CD4-positive, alpha-beta memory T cell (primary cell): ENCODE measurements at regions not wholly inside any gene's neighbourhood (a gene's known extent, or its start where the extent isn't known, plus 50 kb on each side); places are given as distances from the start of the nearest gene placed in this dataset.

Experiments
- CTCF ChIA-PET: fragments of 350-600 bp; sonication (Branson Sonifier 250); formaldehyde crosslinking; loops from one replicate; lab custom pipeline; 2021; ENCODE audit warnings: inconsistent platforms; ENCODE audit not compliant: partially characterized antibody; lab: Charles Lee
- POLR2A ChIA-PET: fragments of 350-600 bp; sonication (Branson Sonifier 250); formaldehyde crosslinking; loops from one replicate; lab custom pipeline; 2021; ENCODE audit not compliant: partially characterized antibody; lab: Charles Lee
- DNase-seq, 5 donors: peaks; one replicate each; pipeline versions ENCODE4 v3.0.0 to v3.0.0-alpha.2; 2020 to 2022; ENCODE audit warnings: mixed read lengths in 1 of 5
- H3K27ac ChIP-seq: one replicate; pipeline ENCODE4 v1.7.0; 2013; ENCODE audit warnings: low read depth, low read length
- H3K27me3 ChIP-seq: 2 replicates; pipeline ENCODE4 v1.7.0; 2013; ENCODE audit warnings: mild to moderate bottlenecking, low read length, moderate library complexity; ENCODE audit not compliant: insufficient read depth
- H3K36me3 ChIP-seq: 2 replicates; pipeline ENCODE4 v1.7.0; 2013; ENCODE audit warnings: mild to moderate bottlenecking, low read length, moderate library complexity; ENCODE audit not compliant: insufficient read depth
- H3K4me1 ChIP-seq: 2 replicates; pipeline ENCODE4 v1.7.0; 2013; ENCODE audit warnings: mild to moderate bottlenecking, low read length, moderate library complexity; ENCODE audit not compliant: insufficient read depth
- H3K4me3 ChIP-seq, 2 donors: one replicate each; pipeline ENCODE4 v1.7.0; 2013; ENCODE audit warnings: low read length in 2 of 2, mild to moderate bottlenecking in 1 of 2
- H3K9me3 ChIP-seq, 2 donors: one replicate each; pipeline ENCODE4 v1.7.0; 2013; ENCODE audit warnings: low read length in 2 of 2, control low read depth in 1 of 2; ENCODE audit not compliant: control insufficient read depth in 1 of 2
- H3K27ac Mint-ChIP-seq, 7 donors: one replicate each; pipeline ENCODE4 v1.8.0; 2020 to 2021; ENCODE audit warnings: mixed read lengths in 7 of 7, mild to moderate bottlenecking in 6 of 7, inconsistent platforms in 3 of 7, moderate library complexity in 3 of 7
- H3K27me3 Mint-ChIP-seq, 2 donors: one replicate each; pipeline ENCODE4 v1.8.0; 2020 to 2021; ENCODE audit warnings: mixed read lengths in 2 of 2
- H3K36me3 Mint-ChIP-seq, 2 donors: one replicate each; pipeline ENCODE4 v1.8.0; 2020 to 2021; ENCODE audit warnings: mixed read lengths in 2 of 2, inconsistent platforms in 1 of 2, mild to moderate bottlenecking in 1 of 2
- H3K4me1 Mint-ChIP-seq, 4 donors: one replicate each; pipeline ENCODE4 v1.8.0; 2020 to 2021; ENCODE audit warnings: mixed read lengths in 4 of 4, mild to moderate bottlenecking in 1 of 4
- H3K4me3 Mint-ChIP-seq, 8 donors: one replicate each; pipeline ENCODE4 v1.8.0; 2020 to 2021; ENCODE audit warnings: mixed read lengths in 8 of 8, mild to moderate bottlenecking in 7 of 8, moderate library complexity in 6 of 8, inconsistent platforms in 3 of 8
- H3K9me3 Mint-ChIP-seq, 8 donors: one replicate each; pipeline ENCODE4 v1.8.0; 2020 to 2021; ENCODE audit warnings: mixed read lengths in 8 of 8, mild to moderate bottlenecking in 5 of 8, inconsistent platforms in 3 of 8, moderate library complexity in 1 of 8
- intact Hi-C: fragments of 100-400 bp; cut with micrococcal nuclease; formaldehyde crosslinking; loops from one replicate; pipeline ENCODE4 v1.15.1; 2023

DNA sequence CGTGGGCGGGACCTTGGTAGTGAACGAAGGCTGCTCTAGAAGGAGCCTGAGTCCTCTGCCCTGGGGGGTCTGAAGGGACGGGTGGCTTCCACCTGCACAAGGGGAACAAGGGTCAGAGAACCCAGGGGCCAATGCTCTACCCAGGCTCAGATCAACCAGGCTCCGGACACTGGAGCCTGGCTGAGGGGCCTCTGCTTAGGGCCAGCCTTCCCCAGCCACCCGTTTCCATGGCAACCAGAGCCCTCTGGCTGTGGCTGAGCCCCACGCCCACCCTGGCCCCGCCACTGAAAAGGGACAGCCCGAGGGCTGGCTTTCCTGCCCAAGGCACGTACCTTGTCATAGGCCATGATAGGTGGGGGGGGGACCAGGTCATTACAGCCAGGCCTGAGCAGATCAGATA is 724.6 kb downstream of the PTPRU start:
- Mint-ChIP-seq H3K4me1 (no peaks in the 10 kb centered on the region), H3K9me3 (peaks cover 0 to 2% (median 0%) of the 10 kb centered on the region in 8 donors), H3K36me3 (no peaks in the 10 kb centered on the region), H3K27me3 (peaks cover 5 to 19% of the 10 kb centered on the region in 2 donors), H3K27ac (no peak overlapping the region), H3K4me3 (no peak overlapping the region)
- intact Hi-C loops = no loop called here
- H3K4me3 ChIP-seq = no peak overlapping the region
- H3K36me3 ChIP-seq = no peaks in the 10 kb centered on the region
- DNase-seq = no peak
- CTCF ChIA-PET = no interaction called here
- POLR2A ChIA-PET = no interaction called here
- no peaks in the 10 kb centered on the region for H3K9me3 ChIP-seq
- no peak overlapping the region for H3K27ac ChIP-seq
- no peaks in the 10 kb centered on the region for H3K27me3 ChIP-seq
- no peaks in the 10 kb centered on the region for H3K4me1 ChIP-seq

DNA sequence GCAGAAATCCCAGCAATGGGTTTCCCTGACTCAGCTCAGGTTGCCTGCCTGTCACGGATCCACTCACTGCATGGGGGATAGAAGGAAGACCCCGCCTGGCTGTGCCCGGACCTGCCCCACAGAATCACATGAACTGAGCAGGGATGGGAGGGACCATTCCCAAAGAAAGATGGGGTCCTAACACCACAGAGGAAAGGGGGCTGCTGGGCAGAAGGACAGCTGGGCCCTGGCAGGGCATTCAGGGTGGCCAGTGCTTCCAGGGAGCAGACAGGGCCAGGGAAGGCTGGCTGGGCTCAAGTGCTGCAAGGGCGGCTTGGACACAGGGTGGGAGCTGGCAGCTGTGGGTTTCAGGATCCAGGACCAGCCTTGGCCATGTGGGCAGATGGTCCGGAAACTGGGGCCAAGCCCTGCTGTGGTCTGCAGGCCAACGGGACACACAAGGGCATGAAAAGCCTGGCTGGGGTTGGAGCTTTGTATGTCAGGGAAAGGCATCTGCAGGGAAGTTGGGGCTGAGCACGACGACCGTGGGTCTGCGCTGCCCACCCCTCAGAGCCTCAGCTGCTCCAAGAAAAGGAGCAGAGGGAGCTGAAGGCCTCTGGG is 723.9 kb downstream of the PTPRU start:
- H3K27ac Mint-ChIP-seq = no peak overlapping the region
- H3K27me3 ChIP-seq = no peaks in the 10 kb centered on the region
- H3K4me1 ChIP-seq = no peaks in the 10 kb centered on the region
- DNase-seq = no peak
- ChIA-PET POLR2A (no interaction called here), CTCF (no interaction called here)
- intact Hi-C loops = no loop called here
- H3K4me3 ChIP-seq = no peak overlapping the region
- no peaks in the 10 kb centered on the region for H3K4me1 Mint-ChIP-seq
- no peak overlapping the region for H3K27ac ChIP-seq
- no peak overlapping the region for H3K4me3 Mint-ChIP-seq
- no peaks in the 10 kb centered on the region for H3K36me3 Mint-ChIP-seq
- no peaks in the 10 kb centered on the region for H3K36me3 ChIP-seq
- no peaks in the 10 kb centered on the region for H3K9me3 ChIP-seq
- peaks cover 0 to 2% (median 0%) of the 10 kb centered on the region in 8 donors for H3K9me3 Mint-ChIP-seq
- H3K27me3 Mint-ChIP-seq = peaks cover 5 to 17% of the 10 kb centered on the region in 2 donors

DNA sequence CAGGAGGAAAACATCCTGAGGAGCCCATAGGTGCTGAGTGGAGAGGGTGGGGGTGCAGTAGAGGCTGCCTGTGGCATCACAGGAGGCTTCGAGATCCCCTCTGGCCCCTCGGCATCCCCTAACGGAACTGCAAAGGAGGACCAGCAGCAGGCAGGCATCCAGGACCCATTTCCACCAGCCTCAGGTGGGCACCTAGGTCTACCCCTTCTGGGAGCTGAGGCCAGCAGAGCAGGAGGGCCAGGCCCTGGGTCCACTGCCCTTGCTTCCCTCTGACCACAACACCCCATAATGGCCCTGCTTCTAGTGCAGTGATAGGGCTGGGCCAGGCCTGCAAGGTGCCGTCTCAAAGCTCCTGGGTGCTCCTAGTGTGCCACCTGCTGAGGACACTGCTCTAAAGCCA is 723.0 kb downstream of the PTPRU start:
- H3K27me3 ChIP-seq = no peaks in the 10 kb centered on the region
- Mint-ChIP-seq H3K27me3 (peaks cover 5 to 17% of the 10 kb centered on the region in 2 donors), H3K27ac (no peak overlapping the region), H3K9me3 (peaks cover 0 to 2% (median 0%) of the 10 kb centered on the region in 8 donors), H3K4me1 (no peaks in the 10 kb centered on the region), H3K4me3 (no peak overlapping the region), H3K36me3 (no peaks in the 10 kb centered on the region)
- no peak for DNase-seq
- ChIA-PET CTCF (no interaction called here), POLR2A (no interaction called here)
- intact Hi-C loops = no loop called here
- H3K4me3 ChIP-seq = no peak overlapping the region
- H3K36me3 ChIP-seq = no peaks in the 10 kb centered on the region
- H3K9me3 ChIP-seq = no peaks in the 10 kb centered on the region
- no peaks in the 10 kb centered on the region for H3K4me1 ChIP-seq
- H3K27ac ChIP-seq = no peak overlapping the region

DNA sequence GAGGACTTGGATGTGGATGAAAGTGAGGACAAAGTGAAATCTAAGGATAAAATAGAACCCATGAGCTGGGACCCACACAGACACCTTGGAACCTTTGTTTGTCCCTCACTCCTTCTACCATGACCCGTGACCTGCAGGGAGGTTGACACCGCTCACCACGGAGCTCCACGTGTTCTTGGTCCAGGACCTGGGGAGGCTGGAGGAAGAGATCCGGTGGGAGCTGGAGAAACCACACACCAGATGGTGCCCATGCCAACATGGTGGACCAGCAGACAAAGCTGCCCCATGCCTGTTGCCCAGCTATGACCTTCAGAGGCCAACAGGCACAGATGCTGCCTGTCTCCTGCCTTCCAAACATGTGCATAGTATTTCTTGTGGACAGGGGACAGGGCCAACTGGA is 721.9 kb downstream of the PTPRU start:
- H3K4me1 Mint-ChIP-seq = no peaks in the 10 kb centered on the region
- intact Hi-C loops = no loop called here
- H3K27me3 ChIP-seq = no peaks in the 10 kb centered on the region

DNA sequence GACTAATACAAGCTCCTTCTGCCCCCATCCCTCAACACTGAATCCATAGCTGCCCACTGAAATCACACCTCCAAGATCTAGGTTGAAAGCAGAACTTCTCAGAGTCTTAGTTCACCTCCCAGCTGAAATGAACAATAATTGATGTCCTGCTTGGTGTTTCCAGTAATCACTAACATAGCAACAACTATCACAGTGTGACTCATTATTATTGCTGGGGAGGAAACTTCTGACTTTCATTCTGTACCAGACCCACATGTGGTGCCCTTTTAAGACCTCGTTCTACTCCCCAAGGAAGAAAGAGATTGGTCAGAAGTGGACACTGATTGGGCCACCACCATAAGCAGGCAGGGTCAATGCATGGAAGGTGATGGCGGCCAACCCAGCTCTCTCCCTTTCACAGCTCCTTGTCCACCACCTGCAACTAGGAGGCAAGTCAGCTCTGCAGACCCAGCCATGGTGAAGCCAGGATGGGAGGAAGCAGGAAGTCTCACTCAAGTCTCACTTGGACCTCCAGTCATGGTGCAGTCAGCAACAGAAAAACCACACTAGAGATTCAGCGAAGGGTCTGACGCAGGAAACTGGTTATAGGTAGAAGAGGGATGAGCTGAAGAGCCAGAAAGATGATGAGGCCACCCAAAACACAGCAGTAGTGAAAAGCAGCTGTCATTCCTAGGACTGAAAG is 720.2 kb downstream of the PTPRU start:
- no peak overlapping the region for H3K27ac ChIP-seq
- H3K4me3 ChIP-seq = no peak overlapping the region
- Mint-ChIP-seq H3K27ac (no peak overlapping the region), H3K4me1 (no peaks in the 10 kb centered on the region), H3K27me3 (peaks cover 11 to 15% of the 10 kb centered on the region in 2 donors), H3K9me3 (peaks cover 0 to 4% (median 0%) of the 10 kb centered on the region in 8 donors), H3K36me3 (no peaks in the 10 kb centered on the region), H3K4me3 (no peak overlapping the region)
- DNase-seq = no peak
- POLR2A ChIA-PET = no interaction called here
- H3K27me3 ChIP-seq = no peaks in the 10 kb centered on the region
- no peaks in the 10 kb centered on the region for H3K9me3 ChIP-seq
- CTCF ChIA-PET = no interaction called here
- no peaks in the 10 kb centered on the region for H3K4me1 ChIP-seq
- H3K36me3 ChIP-seq = no peaks in the 10 kb centered on the region
- intact Hi-C loops = no loop called here

More for the DNA sequence above, 721.9 kb downstream of the PTPRU start:
- peaks cover 0 to 2% (median 0%) of the 10 kb centered on the region in 8 donors for H3K9me3 Mint-ChIP-seq
- Histone ChIP-seq H3K9me3 (no peaks in the 10 kb centered on the region), H3K4me3 (no peak overlapping the region), H3K36me3 (no peaks in the 10 kb centered on the region), H3K4me1 (no peaks in the 10 kb centered on the region), H3K27ac (no peak overlapping the region)
- ChIA-PET POLR2A (no interaction called here), CTCF (no interaction called here)
- no peak overlapping the region for H3K4me3 Mint-ChIP-seq
- no peak for DNase-seq
- H3K27ac Mint-ChIP-seq = no peak overlapping the region
- no peaks in the 10 kb centered on the region for H3K36me3 Mint-ChIP-seq
- peaks cover 5 to 15% of the 10 kb centered on the region in 2 donors for H3K27me3 Mint-ChIP-seq

DNA sequence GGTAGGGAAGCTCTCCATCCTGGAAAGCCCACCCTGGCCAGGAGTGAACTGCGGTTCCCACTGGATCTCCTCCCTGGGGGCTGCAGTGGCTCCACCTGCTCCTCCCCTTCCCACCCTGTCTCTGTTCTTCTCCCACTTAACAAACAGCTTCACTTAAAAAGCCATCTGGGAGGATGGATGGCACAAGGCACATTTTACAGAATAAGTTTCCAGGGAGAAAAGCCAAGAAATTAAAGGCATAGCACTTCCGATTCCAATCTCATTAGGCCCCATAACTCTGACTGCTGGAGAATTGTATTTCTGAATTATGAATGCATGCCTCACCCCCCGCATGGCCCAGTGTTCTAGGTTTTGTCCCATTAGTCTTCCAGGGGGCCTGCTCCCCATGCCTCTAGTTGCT is 718.3 kb downstream of the PTPRU start:
- Mint-ChIP-seq H3K36me3 (no peaks in the 10 kb centered on the region), H3K27ac (no peak overlapping the region), H3K9me3 (peaks cover 0 to 4% (median 0%) of the 10 kb centered on the region in 8 donors), H3K4me3 (no peak overlapping the region), H3K4me1 (no peaks in the 10 kb centered on the region), H3K27me3 (peaks cover 10 to 14% of the 10 kb centered on the region in 2 donors)
- Histone ChIP-seq H3K36me3 (no peaks in the 10 kb centered on the region), H3K9me3 (no peaks in the 10 kb centered on the region), H3K27me3 (no peaks in the 10 kb centered on the region), H3K4me1 (no peaks in the 10 kb centered on the region), H3K4me3 (no peak overlapping the region), H3K27ac (no peak overlapping the region)
- POLR2A ChIA-PET = no interaction called here
- DNase-seq = no peak
- intact Hi-C loops = no loop called here
- CTCF ChIA-PET = no interaction called here

DNA sequence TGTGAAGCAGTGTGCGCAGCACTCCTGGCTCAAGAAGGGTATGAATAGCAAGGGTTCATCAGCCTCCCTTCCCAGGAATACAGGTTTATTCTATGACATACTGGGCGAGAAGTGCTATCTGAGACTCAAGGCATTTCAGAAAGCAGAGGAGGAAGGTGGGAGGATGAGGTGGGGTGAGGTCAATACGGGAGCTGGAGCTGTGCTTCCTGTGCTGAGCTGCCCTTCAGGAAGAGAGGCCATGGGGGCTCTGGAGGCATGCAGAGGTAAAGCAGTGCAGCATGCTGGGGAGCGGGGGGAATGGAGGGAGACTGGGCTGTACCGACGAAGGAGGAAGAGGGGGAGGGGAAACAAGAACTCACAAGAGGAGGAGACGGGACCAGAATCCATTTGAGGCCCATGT is 717.6 kb downstream of the PTPRU start:
- intact Hi-C loops = no loop called here
- Mint-ChIP-seq H3K4me1 (no peaks in the 10 kb centered on the region), H3K9me3 (peaks cover 0 to 4% (median 0%) of the 10 kb centered on the region in 8 donors), H3K27me3 (peaks cover 12 to 16% of the 10 kb centered on the region in 2 donors), H3K36me3 (no peaks in the 10 kb centered on the region), H3K4me3 (no peak overlapping the region), H3K27ac (no peak overlapping the region)
- H3K27me3 ChIP-seq = no peaks in the 10 kb centered on the region
- H3K9me3 ChIP-seq = no peaks in the 10 kb centered on the region
- ChIA-PET POLR2A (no interaction called here), CTCF (interaction anchor here (0.5 kb wide), 1 partner anchor 543 kb away, joined by 3 read pairs; no protein-coding TSS in a partner anchor)
- DNase-seq = no peak
- H3K36me3 ChIP-seq = no peaks in the 10 kb centered on the region
- H3K4me1 ChIP-seq = no peaks in the 10 kb centered on the region
- no peak overlapping the region for H3K4me3 ChIP-seq
- no peak overlapping the region for H3K27ac ChIP-seq
